ENCODE measurements at regions not wholly inside any gene's neighbourhood (a gene's known extent, or its start where the extent isn't known, plus 50 kb on each side); places are given as distances from the start of the nearest gene placed in this dataset.

DNA sequence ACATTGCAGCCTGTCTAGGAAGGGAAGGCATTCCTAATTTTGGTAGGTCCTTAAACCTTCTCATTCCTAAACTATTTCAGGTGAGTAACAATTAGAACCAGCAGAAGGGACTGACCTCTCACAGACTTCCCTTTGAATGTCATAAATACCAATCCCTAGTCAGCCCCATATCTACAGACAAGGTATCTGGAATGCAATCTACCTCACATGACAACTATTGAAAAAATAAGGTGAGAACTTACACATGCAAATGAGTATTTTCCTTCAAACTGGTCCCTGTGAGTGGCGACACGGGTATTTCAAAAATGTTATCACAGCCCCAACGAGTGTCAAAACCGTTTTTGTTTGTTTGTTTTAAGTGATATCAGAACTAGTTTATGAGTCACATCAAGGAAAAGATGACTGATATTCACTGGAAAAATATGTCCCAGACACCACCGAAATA, 102.4 kb upstream of the VCX2 start:
- TF ChIP-seq, protein P1, sequence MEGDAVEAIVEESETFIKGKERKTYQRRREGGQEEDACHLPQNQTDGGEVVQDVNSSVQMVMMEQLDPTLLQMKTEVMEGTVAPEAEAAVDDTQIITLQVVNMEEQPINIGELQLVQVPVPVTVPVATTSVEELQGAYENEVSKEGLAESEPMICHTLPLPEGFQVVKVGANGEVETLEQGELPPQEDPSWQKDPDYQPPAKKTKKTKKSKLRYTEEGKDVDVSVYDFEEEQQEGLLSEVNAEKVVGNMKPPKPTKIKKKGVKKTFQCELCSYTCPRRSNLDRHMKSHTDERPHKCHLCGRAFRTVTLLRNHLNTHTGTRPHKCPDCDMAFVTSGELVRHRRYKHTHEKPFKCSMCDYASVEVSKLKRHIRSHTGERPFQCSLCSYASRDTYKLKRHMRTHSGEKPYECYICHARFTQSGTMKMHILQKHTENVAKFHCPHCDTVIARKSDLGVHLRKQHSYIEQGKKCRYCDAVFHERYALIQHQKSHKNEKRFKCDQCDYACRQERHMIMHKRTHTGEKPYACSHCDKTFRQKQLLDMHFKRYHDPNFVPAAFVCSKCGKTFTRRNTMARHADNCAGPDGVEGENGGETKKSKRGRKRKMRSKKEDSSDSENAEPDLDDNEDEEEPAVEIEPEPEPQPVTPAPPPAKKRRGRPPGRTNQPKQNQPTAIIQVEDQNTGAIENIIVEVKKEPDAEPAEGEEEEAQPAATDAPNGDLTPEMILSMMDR (IDR thresholded peaks at IDR 0.05) = no peak
- no peak for TF ChIP-seq POLR2A (IDR thresholded peaks at IDR 0.05)
